ENCODE measurements at regions not wholly inside any gene's neighbourhood (a gene's known extent, or its start where the extent isn't known, plus 50 kb on each side); places are given as distances from the start of the nearest gene placed in this dataset.

DNA sequence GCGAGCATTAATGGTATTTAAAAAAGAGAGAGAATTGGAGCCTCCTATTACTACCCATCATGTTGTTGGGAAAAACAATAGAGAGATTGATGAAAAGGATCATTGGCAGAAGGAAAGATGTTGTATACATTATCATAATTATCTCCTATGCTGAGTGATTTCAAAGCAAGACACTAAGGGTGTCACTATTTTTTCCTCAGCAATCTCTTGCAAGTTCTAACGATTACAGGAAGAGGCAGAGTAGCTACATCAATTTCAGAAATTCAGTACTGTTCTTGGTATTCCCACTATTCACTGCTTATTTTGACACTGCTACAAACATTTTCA, 891.2 kb downstream of the C6orf118 start:
- 50% methylated on average over 2 of the region's 2 CpGs for WGBS (ENCODE audit: insufficient coverage, low coverage, low lambda C conversion rate, missing lambda C conversion rate)
- intact Hi-C loops (cut with DNase I), result no loop called here
- no peaks in the 10 kb centered on the region for H3K36me3 ChIP-seq
- TF ChIP-seq POLR2A (IDR thresholded peaks at IDR 0.05), result no peak
- TF ChIP-seq, protein P1, sequence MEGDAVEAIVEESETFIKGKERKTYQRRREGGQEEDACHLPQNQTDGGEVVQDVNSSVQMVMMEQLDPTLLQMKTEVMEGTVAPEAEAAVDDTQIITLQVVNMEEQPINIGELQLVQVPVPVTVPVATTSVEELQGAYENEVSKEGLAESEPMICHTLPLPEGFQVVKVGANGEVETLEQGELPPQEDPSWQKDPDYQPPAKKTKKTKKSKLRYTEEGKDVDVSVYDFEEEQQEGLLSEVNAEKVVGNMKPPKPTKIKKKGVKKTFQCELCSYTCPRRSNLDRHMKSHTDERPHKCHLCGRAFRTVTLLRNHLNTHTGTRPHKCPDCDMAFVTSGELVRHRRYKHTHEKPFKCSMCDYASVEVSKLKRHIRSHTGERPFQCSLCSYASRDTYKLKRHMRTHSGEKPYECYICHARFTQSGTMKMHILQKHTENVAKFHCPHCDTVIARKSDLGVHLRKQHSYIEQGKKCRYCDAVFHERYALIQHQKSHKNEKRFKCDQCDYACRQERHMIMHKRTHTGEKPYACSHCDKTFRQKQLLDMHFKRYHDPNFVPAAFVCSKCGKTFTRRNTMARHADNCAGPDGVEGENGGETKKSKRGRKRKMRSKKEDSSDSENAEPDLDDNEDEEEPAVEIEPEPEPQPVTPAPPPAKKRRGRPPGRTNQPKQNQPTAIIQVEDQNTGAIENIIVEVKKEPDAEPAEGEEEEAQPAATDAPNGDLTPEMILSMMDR (IDR thresholded peaks at IDR 0.05), result no peak
- H3K9me3 ChIP-seq, result no peaks in the 10 kb centered on the region
- H3K4me1 ChIP-seq, result no peaks in the 10 kb centered on the region
- ATAC-seq (no peak), DNase-seq (no peak)
- H3K27ac ChIP-seq, result no peak overlapping the region
- H3K4me3 ChIP-seq, result no peak overlapping the region
- H3K27me3 ChIP-seq, result no peaks in the 10 kb centered on the region

- no peak overlapping the region for H3K4me3 ChIP-seq
- WGBS (ENCODE audit: insufficient coverage, low coverage, low lambda C conversion rate, missing lambda C conversion rate), result 40% methylated on average over 4 of the region's 4 CpGs
- DNase-seq (no peak), ATAC-seq (no peak)
- H3K27ac ChIP-seq, result no peak overlapping the region
- H3K27me3 ChIP-seq, result no peaks in the 10 kb centered on the region
- no peaks in the 10 kb centered on the region for H3K4me1 ChIP-seq
- TF ChIP-seq, protein P1 (IDR thresholded peaks at IDR 0.05), result no peak
- TF ChIP-seq POLR2A (IDR thresholded peaks at IDR 0.05), result no peak
- H3K9me3 ChIP-seq, result no peaks in the 10 kb centered on the region
- no peaks in the 10 kb centered on the region for H3K36me3 ChIP-seq
- intact Hi-C loops (cut with DNase I), result no loop called here
These were observed 891.7 kb downstream of the C6orf118 start for GRCh38 chr6:164417537-164418261.

- Histone ChIP-seq H3K4me3 (no peak overlapping the region), H3K4me1 (no peaks in the 10 kb centered on the region), H3K27me3 (no peaks in the 10 kb centered on the region), H3K9me3 (no peaks in the 10 kb centered on the region), H3K36me3 (no peaks in the 10 kb centered on the region), H3K27ac (no peak overlapping the region)
- DNase-seq, result no peak
- ATAC-seq, result peak; percentile 23 to 70 (median 31)
- intact Hi-C loops (cut with DNase I), result no loop called here
- no peak for TF ChIP-seq POLR2A (IDR thresholded peaks at IDR 0.05)
- TF ChIP-seq, protein P1 (IDR thresholded peaks at IDR 0.05), result no peak
- WGBS (ENCODE audit: insufficient coverage, low coverage, low lambda C conversion rate, missing lambda C conversion rate), result 23% methylated on average over 7 of the region's 7 CpGs
These were observed 893.4 kb downstream of the C6orf118 start for GRCh38 chr6:164415832-164416563.

DNA sequence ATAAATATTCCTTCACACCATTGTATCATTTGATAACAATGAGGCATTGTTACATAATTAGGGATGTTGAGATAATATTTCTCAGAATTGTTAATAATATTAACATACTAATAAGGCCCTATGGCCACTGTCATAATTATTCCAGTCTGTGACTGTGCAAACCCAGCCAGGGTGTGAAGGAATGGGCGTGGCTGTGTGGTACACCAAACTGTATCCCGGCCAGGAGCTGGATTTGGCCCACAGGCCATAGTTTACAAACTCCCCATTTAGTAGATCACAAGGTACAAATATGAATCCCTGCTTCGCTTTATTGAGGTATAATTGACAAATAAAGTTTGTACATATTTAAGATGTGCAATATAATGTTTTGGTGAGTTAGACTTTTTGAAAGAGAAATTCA, 894.7 kb downstream of the C6orf118 start:
- DNase-seq (no peak), ATAC-seq (no peak)
- Histone ChIP-seq H3K36me3 (no peaks in the 10 kb centered on the region), H3K4me1 (no peaks in the 10 kb centered on the region), H3K9me3 (no peaks in the 10 kb centered on the region), H3K27me3 (no peaks in the 10 kb centered on the region), H3K4me3 (no peak overlapping the region), H3K27ac (no peak overlapping the region)
- TF ChIP-seq, protein P1 (IDR thresholded peaks at IDR 0.05), result no peak
- TF ChIP-seq POLR2A (IDR thresholded peaks at IDR 0.05), result no peak
- WGBS (ENCODE audit: insufficient coverage, low coverage, low lambda C conversion rate, missing lambda C conversion rate), result 57% methylated on average over 3 of the region's 3 CpGs
- intact Hi-C loops (cut with DNase I), result no loop called here
